OCI-LY3 (cell line): ENCODE measurements at regions not wholly inside any gene's neighbourhood (a gene's known extent, or its start where the extent isn't known, plus 50 kb on each side); places are given as distances from the start of the nearest gene placed in this dataset.
"Not testable (repeated sequence)": the region's sequence is repeated elsewhere in the genome, so short reads cannot be mapped to it uniquely, and the experiment has no call there.

ENCODE experiments used
- EZH2phosphoT487 ChIP-seq: fragments of 200-600 bp; shearing (Covaris generic); IDR thresholded peaks from 2 replicates; pipeline ENCODE4 v1.6.1; 2018; ENCODE audit warnings: antibody characterized with exemption, mixed run types, low read depth
- TF ChIP-seq, protein P1 (sequence below): fragments of 200-600, 300-600 bp; sonication (generic); IDR thresholded peaks from 2 replicates; pipeline ENCODE4 v1.5.1; 2014; ENCODE audit warnings: antibody characterized with exemption, low read length, low read depth

DNA sequence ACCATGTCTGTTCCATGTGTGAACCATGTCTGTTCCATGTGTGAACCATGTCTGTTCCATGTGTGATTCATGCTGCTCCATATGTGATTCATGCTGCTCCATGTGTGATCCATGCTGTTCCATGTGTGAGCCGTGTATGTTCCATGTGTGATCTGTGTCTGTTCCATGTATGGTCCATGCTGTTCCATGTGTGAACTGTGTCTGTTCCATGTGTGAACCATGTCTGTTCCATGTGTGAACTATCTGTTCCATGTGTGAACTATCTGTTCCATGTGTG lies 74.7 kb upstream of the METTL9 start:
- TF ChIP-seq, protein P1, sequence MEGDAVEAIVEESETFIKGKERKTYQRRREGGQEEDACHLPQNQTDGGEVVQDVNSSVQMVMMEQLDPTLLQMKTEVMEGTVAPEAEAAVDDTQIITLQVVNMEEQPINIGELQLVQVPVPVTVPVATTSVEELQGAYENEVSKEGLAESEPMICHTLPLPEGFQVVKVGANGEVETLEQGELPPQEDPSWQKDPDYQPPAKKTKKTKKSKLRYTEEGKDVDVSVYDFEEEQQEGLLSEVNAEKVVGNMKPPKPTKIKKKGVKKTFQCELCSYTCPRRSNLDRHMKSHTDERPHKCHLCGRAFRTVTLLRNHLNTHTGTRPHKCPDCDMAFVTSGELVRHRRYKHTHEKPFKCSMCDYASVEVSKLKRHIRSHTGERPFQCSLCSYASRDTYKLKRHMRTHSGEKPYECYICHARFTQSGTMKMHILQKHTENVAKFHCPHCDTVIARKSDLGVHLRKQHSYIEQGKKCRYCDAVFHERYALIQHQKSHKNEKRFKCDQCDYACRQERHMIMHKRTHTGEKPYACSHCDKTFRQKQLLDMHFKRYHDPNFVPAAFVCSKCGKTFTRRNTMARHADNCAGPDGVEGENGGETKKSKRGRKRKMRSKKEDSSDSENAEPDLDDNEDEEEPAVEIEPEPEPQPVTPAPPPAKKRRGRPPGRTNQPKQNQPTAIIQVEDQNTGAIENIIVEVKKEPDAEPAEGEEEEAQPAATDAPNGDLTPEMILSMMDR, result not testable (repeated sequence)
- TF ChIP-seq EZH2phosphoT487, result not testable (repeated sequence)
